GM19193 (cell line): ENCODE measurements at regions not wholly inside any gene's neighbourhood (a gene's known extent, or its start where the extent isn't known, plus 50 kb on each side); places are given as distances from the start of the nearest gene placed in this dataset.

Experiments used
- POLR2A ChIP-seq: IDR thresholded peaks from 4 replicates; pipeline ENCODE4 v1.6.1; 2011; ENCODE audit not compliant: insufficient read depth, insufficient read length; ENCODE audit errors: extremely low read depth

DNA sequence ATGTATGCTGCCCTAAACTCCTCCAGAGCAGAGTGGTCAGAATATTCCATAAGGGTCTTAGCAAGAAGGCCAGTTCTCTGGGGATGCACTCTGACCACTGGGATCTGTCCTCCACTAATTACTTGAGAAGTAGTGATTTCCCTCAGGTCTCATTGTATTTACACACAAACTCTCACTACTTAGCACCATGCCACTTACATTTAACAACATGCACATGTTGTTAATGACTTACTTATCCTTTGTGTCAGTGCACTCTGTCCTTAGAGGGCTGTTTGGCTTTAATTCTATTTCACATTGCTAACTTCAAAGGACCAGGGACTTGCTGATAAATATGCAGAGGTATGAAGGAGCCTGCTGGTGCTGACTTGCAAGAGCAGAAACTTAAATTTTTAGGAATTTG is 1415.5 kb upstream of the ACVR2A start:
- TF ChIP-seq POLR2A, result no peak

DNA sequence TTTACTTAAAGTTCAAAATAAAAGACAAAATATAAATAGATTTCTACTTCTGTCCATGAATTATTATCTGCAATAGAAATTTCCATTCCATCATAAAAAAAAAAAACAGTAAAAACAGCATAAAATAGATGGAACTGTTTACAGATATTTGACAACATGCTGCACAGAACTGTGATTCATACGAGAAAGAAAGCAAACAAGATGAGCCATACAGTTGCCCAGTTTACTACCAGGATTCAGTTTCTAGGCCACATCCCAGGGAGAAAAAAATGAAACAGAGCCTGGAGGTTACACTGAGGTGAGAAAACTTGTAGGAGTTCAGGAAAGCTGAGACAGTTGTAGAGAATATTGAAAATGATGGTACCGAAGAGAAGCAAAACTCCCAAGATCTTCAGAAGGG is 1426.9 kb upstream of the ACVR2A start:
- no peak for TF ChIP-seq POLR2A

- TF ChIP-seq POLR2A, result no peak
These were observed 1429.5 kb upstream of the ACVR2A start for GRCh38 chr2:146415291-146415690.

GRCh38 chr2:146414456-146414855 is 1430.4 kb upstream of the ACVR2A start:
- TF ChIP-seq POLR2A, result no peak

DNA sequence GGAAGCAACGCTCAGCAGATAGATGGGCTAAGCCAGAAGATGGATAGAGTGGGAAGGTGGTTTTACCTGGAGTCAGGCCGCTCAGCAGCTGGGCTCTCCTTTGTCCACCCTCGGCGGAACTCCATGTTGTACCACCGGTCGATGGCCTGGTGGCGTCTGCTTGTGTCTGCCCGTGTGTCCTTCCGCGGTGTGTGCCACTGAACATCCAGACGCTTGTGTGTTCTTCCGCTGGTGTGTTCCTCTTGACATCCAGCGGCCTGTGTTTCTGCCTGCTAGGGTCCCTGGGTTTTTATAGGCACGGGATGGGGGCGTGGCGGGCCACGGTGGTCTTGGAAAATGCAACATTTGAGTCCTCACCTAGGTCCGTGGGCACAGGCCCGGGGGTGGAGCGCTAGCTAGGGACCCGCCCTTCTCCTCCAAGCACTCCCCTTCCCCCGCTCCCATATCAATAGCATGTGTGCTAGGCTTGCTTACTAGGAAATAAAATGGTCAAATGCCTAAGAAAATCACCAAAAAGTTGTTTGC is 1431.7 kb upstream of the ACVR2A start:
- no peak for TF ChIP-seq POLR2A

- no peak for TF ChIP-seq POLR2A
These were observed 1432.2 kb upstream of the ACVR2A start for GRCh38 chr2:146412625-146413024.

DNA sequence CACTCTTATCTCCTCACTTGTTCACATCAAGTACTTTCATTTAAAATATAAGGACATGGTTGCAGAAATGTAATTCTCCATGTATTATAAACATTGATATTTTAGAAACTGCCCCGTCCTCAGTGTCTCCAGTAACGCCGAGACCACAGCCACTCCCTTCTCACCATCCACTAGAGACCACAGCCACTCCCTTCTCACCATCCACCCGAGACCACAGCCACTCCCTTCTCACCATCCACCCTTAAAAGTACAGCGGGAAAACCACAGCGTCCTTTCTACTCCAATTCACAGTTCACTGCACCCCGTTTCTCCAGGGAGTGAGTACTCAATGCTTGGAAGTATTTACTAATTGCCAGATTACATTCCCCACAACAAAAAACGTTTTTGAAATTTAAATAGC is 1452.2 kb upstream of the ACVR2A start:
- TF ChIP-seq POLR2A, result no peak

DNA sequence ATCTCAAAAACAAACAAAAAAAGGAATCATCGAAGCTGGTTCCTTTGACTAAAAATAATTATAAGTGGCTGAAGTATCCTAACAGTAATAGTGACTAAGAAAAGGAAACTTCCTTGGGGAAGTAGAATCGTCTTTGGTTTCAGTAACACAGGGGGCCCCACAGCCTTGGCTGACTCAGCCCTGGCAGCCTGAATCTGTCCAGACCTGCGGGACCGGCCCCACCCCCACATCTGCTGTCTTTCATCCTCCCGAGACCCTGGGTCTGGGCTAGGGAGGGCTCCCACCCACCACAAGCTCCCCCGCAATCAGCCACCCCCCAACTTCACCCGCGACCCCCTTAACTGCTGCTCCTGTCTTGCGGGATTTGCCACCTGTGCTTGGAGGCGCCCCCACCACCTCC is 1452.6 kb upstream of the ACVR2A start:
- no peak for TF ChIP-seq POLR2A

GRCh38 chr2:146388757-146389156 is 1456.1 kb upstream of the ACVR2A start:
- no peak for TF ChIP-seq POLR2A

- TF ChIP-seq POLR2A, result no peak
These were observed 1458.7 kb upstream of the ACVR2A start for GRCh38 chr2:146386096-146386495.

DNA sequence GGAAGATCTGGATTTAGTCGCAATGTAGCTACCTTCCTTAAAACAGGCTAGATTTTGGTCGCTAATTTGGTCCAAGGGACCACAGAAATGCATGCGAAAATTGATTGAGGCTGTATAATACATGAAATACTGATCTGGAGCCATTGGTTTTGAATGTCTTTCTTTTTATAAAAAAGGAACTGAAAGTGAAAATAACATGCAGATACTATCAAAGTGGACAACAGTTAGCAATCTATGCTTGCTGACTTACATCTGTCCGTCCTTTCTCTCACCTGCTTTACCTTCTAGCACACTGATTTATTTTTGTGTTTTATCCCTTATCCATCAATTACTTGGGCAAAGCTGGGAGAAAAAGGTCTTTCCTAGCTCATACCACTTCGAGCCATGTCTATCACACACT is 1459.8 kb upstream of the ACVR2A start:
- TF ChIP-seq POLR2A, result no peak

DNA sequence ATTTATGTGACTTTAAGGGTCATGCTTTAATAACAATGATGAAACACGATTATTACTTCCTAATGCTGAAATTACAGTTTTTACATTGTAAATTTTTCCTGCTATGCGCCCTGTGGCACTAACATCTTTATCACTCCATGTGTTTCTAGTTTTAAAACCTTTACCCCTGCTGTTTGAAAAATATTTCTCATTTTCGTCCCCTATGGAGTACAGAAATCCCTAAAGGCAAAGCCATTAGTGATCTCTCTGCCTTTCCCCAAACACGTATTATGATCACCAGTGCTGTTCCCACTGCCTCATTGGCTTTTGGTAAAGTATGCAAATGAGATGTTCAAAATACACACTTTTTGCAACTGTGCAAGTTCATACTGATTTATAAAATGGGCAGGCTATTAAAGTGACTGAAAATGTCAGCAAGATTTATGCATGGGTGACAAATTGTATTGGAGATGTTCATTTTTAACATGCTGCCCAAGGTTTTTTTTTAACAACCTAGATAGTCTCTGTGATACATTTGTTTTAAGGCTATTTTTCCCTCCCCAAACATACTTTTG is 1468.2 kb upstream of the ACVR2A start:
- TF ChIP-seq POLR2A, result no peak

GRCh38 chr2:146374505-146374904 is 1470.3 kb upstream of the ACVR2A start:
- no peak for TF ChIP-seq POLR2A

DNA sequence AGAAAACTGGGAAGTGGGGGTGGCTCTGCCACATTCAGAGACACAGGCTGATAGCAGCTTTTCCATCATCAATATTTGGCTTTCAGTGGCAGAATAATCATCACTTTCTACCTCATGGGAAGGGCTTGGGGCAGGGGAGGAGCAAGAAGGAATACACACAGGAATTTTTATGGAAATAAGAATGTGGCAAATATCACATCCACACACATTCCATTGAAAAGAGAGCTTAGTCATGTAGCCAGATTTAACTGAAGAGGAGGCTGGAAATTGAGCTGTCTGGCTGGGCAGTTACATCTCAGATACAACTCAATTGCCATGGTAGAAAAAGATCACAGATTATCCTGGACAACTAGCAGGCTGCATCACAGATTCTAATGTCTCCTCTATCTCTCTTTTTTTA is 1474.0 kb upstream of the ACVR2A start:
- no peak for TF ChIP-seq POLR2A

- TF ChIP-seq POLR2A, result no peak
These were observed 1478.6 kb upstream of the ACVR2A start for GRCh38 chr2:146366276-146366675.

- TF ChIP-seq POLR2A, result no peak
These were observed 1479.8 kb upstream of the ACVR2A start for GRCh38 chr2:146365041-146365440.

- no peak for TF ChIP-seq POLR2A
These were observed 1481.1 kb upstream of the ACVR2A start for GRCh38 chr2:146363731-146364130.
